IgD-negative memory B cell (primary cell): ENCODE measurements at regions not wholly inside any gene's neighbourhood (a gene's known extent, or its start where the extent isn't known, plus 50 kb on each side); places are given as distances from the start of the nearest gene placed in this dataset.

ENCODE experiments used
- H3K27ac Mint-ChIP-seq, 3 donors: one replicate each; pipeline ENCODE4 v1.8.0; 2020 to 2022; ENCODE audit warnings: mild to moderate bottlenecking in 3 of 3, mixed read lengths in 3 of 3, moderate library complexity in 1 of 3
- H3K27me3 Mint-ChIP-seq: one replicate; pipeline ENCODE4 v1.8.0; 2021; ENCODE audit warnings: mixed read lengths
- H3K36me3 Mint-ChIP-seq: one replicate; pipeline ENCODE4 v1.8.0; 2020; ENCODE audit warnings: mild to moderate bottlenecking, mixed read lengths
- H3K4me1 Mint-ChIP-seq, 3 donors: one replicate each; pipeline ENCODE4 v1.8.0; 2020 to 2022; ENCODE audit warnings: mixed read lengths in 3 of 3, mild to moderate bottlenecking in 1 of 3
- H3K4me3 Mint-ChIP-seq, 4 donors: one replicate each; pipeline ENCODE4 v1.8.0; 2020 to 2022; ENCODE audit warnings: mild to moderate bottlenecking in 4 of 4, mixed read lengths in 4 of 4, moderate library complexity in 3 of 4
- H3K9me3 Mint-ChIP-seq, 3 donors: one replicate each; pipeline ENCODE4 v1.8.0; 2020 to 2021; ENCODE audit warnings: mixed read lengths in 3 of 3, mild to moderate bottlenecking in 1 of 3

DNA sequence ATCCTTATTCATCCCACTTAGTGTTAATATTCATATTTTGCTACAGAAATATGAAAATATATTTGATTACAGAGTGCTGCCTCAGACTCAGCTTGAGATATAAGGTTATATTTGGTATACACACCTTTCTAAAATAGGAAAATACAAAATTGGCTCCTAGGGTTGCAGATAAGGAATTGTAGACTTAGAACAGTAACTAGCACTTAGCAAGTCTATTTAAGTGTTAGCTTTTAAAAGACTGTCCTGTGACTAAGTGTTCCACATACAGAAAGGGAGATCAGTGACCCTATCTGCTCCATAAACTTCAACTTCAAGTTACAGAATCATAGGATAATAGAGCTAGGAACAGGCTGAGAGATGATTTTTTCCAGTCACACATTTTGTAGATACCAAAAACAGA is 607.0 kb downstream of the ZNF608 start:
- Mint-ChIP-seq H3K27me3 (no peaks in the 10 kb centered on the region), H3K9me3 (peaks cover 0 to 4% (median 0%) of the 10 kb centered on the region in 3 donors), H3K4me3 (no peak overlapping the region), H3K27ac (no peak overlapping the region), H3K36me3 (no peaks in the 10 kb centered on the region), H3K4me1 (peaks cover 0 to 3% (median 0%) of the 10 kb centered on the region in 3 donors)

DNA sequence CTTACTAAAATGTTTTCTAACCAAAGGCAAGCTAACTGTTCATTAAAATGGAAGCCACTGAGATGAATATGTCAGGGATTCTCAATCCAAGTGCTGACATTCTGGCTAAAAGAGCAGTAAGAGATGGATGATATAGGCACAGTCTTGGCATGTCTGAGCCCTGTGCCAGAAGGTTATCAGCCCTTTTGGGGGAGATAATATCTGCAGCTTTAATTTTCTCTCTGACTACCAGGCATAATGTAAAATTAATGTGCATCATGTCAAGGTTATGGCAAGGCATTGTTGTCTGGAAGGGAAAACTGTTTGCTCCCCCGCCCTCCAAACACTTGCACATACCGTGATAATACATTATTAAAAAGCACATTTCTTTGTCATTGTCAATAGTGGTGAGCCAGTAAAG is 609.8 kb downstream of the ZNF608 start:
- no peaks in the 10 kb centered on the region for H3K27me3 Mint-ChIP-seq
- H3K4me1 Mint-ChIP-seq, result peaks cover 0 to 3% (median 0%) of the 10 kb centered on the region in 3 donors
- peaks cover 0 to 3% (median 0%) of the 10 kb centered on the region in 3 donors for H3K9me3 Mint-ChIP-seq
- H3K36me3 Mint-ChIP-seq, result no peaks in the 10 kb centered on the region
- H3K4me3 Mint-ChIP-seq, result no peak overlapping the region
- no peak overlapping the region for H3K27ac Mint-ChIP-seq

DNA sequence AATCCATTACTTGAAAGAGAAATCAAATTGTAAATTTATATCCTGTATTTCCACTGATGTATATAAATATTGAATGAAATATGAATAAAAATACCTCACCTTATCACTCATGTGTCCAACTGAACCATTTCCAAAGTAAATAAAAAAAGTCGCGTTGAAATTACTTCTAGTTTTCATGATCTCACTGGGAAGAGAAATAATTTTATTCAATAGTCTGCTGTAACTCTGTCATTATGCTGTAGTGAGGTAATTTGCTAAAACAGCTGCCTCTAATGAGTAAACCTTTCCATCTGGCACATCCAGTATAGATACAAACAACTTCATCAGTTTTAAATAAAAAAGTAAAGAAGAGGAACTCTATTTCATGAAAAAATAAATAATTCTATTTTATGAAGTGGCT is 611.5 kb downstream of the ZNF608 start:
- Mint-ChIP-seq H3K27ac (no peak overlapping the region), H3K9me3 (no peaks in the 10 kb centered on the region), H3K4me1 (peaks cover 0 to 1% (median 0%) of the 10 kb centered on the region in 3 donors), H3K27me3 (no peaks in the 10 kb centered on the region), H3K36me3 (no peaks in the 10 kb centered on the region), H3K4me3 (no peak overlapping the region)

DNA sequence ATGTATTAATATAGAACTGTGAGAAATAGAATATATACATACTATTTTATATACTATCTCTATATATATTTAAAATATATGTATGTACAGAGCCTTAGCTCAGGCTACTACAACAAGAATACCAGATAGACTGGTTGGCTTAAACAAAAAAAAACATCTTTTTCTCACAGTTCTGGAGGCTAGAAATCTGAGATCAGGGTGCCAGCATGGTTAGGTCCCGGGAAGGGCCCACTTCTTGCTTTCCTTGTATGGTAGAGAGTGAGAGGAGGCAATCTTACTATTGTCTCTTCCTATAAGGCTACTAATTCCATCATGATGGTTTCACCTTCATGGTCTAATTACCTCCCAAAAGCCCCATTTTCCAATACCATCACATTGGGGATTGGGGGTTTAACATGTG is 613.0 kb downstream of the ZNF608 start:
- Mint-ChIP-seq H3K36me3 (no peaks in the 10 kb centered on the region), H3K9me3 (no peaks in the 10 kb centered on the region), H3K27me3 (peaks cover 1% of the 10 kb centered on the region), H3K4me1 (no peaks in the 10 kb centered on the region), H3K4me3 (no peak overlapping the region), H3K27ac (no peak overlapping the region)

DNA sequence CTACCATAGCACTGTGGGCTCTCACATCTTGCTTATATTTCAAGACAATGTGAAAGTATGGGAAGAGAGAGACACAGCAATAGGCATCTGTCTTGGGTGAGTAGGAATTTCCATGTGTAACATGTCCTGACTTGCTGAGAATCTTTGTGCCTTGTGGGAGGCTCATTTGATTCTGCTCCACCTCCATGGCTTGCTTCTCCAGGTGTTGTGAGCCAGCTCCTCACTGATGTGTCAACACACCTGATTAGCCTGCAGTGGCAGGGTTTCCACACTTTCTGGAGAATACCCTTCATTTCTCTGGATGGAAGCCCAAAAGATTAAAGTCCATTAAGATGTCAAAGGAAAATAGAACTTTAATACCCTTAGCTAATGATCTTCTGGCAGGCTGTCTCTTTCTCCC is 613.6 kb downstream of the ZNF608 start:
- no peak overlapping the region for H3K27ac Mint-ChIP-seq
- H3K36me3 Mint-ChIP-seq, result no peaks in the 10 kb centered on the region
- H3K4me3 Mint-ChIP-seq, result no peak overlapping the region
- peaks cover 1% of the 10 kb centered on the region for H3K27me3 Mint-ChIP-seq
- no peaks in the 10 kb centered on the region for H3K4me1 Mint-ChIP-seq
- no peaks in the 10 kb centered on the region for H3K9me3 Mint-ChIP-seq

DNA sequence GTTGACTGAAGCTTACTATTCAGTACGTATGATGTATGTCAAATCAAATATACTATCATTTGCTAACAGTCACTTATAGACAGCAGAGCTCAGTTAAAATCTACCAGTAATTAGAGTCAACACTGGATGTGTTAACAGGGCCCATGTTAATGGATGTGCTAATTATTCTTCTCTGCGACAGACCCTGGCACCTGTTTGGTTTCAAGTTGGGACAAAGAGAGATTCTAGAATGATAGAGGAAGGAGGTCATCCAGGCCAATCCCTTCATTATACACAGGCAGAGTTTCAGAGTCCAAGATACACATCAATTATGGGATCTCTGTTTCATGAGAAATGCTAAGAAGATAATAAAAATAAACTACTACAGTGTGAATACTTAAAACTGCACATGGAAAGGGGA is 615.0 kb downstream of the ZNF608 start:
- Mint-ChIP-seq H3K27me3 (peaks cover 1% of the 10 kb centered on the region), H3K4me1 (peaks cover 0 to 4% (median 0%) of the 10 kb centered on the region in 3 donors), H3K27ac (no peak overlapping the region), H3K9me3 (no peaks in the 10 kb centered on the region), H3K36me3 (no peaks in the 10 kb centered on the region), H3K4me3 (no peak overlapping the region)

DNA sequence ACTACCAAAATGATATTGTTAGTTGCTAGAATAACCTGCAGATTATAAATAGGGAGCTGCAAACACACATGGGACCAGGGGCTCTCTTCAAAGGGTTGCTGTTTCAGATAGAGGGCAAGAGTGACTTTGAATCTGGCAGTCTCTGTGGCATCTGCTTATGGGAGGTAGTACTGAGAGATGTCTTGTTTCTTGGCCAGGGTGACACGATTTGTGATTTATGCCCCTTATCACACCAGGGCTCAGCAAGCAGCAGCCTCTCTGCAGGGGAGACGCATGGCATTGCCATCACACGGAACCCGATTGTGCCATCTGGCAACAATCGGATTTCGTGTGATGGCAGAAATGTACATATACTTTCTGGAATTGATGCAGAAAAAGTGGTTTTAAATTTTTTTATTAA is 615.6 kb downstream of the ZNF608 start:
- H3K27me3 Mint-ChIP-seq, result peaks cover 1% of the 10 kb centered on the region
- H3K9me3 Mint-ChIP-seq, result no peaks in the 10 kb centered on the region
- H3K4me1 Mint-ChIP-seq, result peaks cover 0 to 4% (median 0%) of the 10 kb centered on the region in 3 donors
- H3K36me3 Mint-ChIP-seq, result peaks cover under 1% of the 10 kb centered on the region
- H3K4me3 Mint-ChIP-seq, result no peak overlapping the region
- H3K27ac Mint-ChIP-seq, result no peak overlapping the region

DNA sequence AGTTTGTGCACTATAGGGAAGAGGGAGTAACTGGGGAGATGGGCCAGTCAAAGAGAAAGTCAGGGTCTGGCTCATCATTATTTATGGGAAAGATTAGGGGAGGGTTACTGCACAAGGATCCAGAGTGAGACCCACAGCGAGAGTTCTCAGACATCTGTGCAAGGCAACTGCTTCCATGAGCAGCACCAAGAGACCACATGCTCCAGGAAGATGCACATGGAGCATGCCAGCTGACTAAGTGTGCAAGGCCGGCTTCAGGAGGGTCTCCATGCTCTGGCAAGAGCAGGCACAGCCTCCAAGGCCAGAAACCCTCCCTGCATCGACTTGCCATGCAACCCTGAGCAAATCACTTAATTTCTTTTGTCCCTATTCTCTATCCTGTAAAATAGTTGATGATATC is 616.9 kb downstream of the CSNK1G3 start:
- H3K4me3 Mint-ChIP-seq, result no peak overlapping the region
- no peaks in the 10 kb centered on the region for H3K9me3 Mint-ChIP-seq
- peaks cover 3% of the 10 kb centered on the region for H3K27me3 Mint-ChIP-seq
- H3K4me1 Mint-ChIP-seq, result peaks cover 4 to 6% (median 5%) of the 10 kb centered on the region in 3 donors
- H3K36me3 Mint-ChIP-seq, result peaks cover 1% of the 10 kb centered on the region
- no peak overlapping the region for H3K27ac Mint-ChIP-seq

DNA sequence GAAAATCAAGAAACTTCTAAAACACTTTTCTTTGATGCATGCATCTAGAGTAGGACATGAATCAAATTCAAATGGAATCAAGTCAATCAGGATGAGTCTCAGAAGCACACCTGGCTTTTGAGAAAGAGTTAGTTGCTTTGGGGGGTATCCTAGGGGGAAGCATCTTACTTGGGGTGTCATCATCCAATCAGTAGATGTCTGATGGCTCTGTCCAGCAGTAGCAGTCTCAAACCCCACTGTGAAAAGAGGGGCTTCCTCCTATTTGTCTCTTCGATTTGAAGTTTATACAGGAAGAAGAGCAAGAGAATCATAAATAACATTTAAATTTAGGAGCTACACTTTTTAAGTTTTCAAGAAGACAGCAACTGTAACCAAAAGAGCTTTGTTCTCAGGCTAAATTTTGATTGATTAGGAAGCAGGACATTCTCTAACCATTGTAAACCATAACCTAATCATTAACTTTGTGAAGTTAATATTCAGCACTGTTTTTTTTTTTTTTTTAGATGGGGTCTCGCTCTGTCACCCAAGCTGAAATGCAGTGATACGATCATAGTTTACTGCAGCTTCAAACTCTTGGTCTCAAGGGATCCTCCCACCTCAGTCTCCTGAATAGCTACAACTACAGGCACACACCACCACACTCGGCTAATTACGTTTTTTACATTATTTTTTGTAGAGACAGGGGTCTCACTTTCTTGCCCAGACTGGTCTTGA is 614.7 kb downstream of the CSNK1G3 start:
- H3K9me3 Mint-ChIP-seq, result no peaks in the 10 kb centered on the region
- peaks cover 1% of the 10 kb centered on the region for H3K36me3 Mint-ChIP-seq
- H3K4me1 Mint-ChIP-seq, result peaks cover 4 to 6% (median 5%) of the 10 kb centered on the region in 3 donors
- H3K4me3 Mint-ChIP-seq, result peak overlapping the region in 1 of 4 donors; percentile 24
- H3K27ac Mint-ChIP-seq, result no peak overlapping the region
- peaks cover 3% of the 10 kb centered on the region for H3K27me3 Mint-ChIP-seq

DNA sequence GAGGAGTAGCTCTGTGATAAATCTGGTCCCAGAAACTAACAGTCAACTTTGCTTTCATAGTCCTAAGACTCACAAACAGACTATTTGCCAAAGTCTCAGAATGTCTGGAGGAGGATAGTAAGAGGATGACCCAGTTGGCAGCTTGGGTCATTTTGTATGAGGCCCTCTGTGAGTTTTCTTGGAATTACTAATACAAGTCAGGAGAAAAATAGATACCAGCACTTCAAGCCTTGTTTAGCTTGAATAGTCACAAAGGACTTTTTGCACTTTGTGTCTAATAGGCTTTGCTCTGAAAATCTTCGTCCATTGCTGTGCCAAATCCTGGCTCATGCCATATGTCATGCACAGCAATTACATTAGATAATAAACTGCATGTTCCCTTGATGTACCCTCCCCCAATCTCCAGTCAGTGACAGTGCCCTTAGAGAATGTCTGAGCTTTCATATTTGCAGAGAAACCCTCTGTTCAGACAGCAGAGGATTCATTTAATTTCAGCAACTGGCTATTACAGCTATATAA is 612.8 kb downstream of the CSNK1G3 start:
- Mint-ChIP-seq H3K4me1 (peaks cover 4 to 6% (median 5%) of the 10 kb centered on the region in 3 donors), H3K9me3 (peaks cover 0 to 2% (median 0%) of the 10 kb centered on the region in 3 donors), H3K36me3 (peaks cover 3% of the 10 kb centered on the region), H3K27me3 (peaks cover 3% of the 10 kb centered on the region), H3K27ac (no peak overlapping the region), H3K4me3 (no peak overlapping the region)

DNA sequence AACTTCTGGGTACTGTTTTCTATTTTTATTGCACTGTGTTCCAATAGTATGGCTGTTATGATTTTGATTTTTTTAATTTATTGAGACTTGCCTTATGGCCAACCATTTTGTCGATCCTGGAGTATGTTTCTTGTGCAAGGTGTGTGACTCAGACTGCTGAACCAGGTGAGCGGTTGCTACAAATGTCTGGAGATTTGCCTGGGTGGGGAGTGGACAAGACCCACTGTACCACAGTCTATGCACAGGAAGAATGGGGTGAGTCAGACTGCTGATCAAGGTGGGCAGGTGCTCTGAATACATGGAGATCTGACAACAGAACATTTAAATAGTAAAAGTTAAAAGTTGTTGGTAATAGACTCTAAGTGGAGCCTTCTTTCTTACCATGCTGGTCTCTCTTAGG is 609.2 kb downstream of the CSNK1G3 start:
- Mint-ChIP-seq H3K4me1 (peaks cover 3 to 5% (median 4%) of the 10 kb centered on the region in 3 donors), H3K36me3 (peaks cover 3% of the 10 kb centered on the region), H3K27ac (no peak overlapping the region), H3K27me3 (peaks cover 2% of the 10 kb centered on the region), H3K4me3 (no peak overlapping the region), H3K9me3 (peaks cover 0 to 2% (median 0%) of the 10 kb centered on the region in 3 donors)

DNA sequence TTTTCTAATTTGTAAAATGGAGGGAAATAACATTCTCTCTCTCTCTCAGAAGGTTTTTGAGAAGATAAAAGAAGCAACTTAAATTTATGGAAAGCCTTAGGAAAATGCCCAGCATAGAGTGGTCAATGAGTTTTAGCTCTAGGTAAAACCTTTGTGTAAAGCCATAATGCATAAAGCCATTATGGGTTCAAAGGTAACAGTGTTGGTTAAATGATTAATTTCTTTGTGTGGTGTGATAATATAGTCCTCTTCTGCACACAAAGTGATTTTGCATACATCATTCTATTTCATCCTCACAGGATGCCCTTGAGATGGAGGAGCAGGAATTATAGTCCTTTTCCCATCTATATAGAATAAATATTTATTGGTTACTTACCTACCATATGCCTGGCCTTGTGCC is 602.9 kb downstream of the CSNK1G3 start:
- H3K27ac Mint-ChIP-seq, result no peak overlapping the region
- no peaks in the 10 kb centered on the region for H3K9me3 Mint-ChIP-seq
- H3K4me3 Mint-ChIP-seq, result no peak overlapping the region
- no peaks in the 10 kb centered on the region for H3K36me3 Mint-ChIP-seq
- H3K27me3 Mint-ChIP-seq, result no peaks in the 10 kb centered on the region
- H3K4me1 Mint-ChIP-seq, result no peaks in the 10 kb centered on the region

DNA sequence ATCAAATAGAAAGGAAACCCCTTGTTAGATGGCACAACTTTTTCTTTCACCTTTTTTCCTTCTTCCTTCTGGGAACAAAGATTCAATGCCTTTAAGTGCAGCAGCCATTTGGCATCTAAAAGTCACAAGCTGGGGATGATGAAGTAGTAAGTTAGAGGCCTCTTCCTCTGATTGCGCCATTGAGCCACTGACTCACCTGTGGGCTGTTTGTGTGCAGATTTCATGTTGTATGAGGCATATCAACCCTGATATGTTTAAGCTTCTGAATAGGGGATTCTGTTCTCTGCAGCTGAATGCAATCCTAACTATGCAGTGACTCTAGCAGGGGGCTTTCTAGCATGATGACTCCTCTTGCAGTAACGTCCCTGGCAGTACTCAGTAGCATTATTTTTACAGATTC is 599.9 kb downstream of the CSNK1G3 start:
- H3K9me3 Mint-ChIP-seq, result no peaks in the 10 kb centered on the region
- no peaks in the 10 kb centered on the region for H3K36me3 Mint-ChIP-seq
- no peak overlapping the region for H3K27ac Mint-ChIP-seq
- no peak overlapping the region for H3K4me3 Mint-ChIP-seq
- H3K27me3 Mint-ChIP-seq, result no peaks in the 10 kb centered on the region
- no peaks in the 10 kb centered on the region for H3K4me1 Mint-ChIP-seq

DNA sequence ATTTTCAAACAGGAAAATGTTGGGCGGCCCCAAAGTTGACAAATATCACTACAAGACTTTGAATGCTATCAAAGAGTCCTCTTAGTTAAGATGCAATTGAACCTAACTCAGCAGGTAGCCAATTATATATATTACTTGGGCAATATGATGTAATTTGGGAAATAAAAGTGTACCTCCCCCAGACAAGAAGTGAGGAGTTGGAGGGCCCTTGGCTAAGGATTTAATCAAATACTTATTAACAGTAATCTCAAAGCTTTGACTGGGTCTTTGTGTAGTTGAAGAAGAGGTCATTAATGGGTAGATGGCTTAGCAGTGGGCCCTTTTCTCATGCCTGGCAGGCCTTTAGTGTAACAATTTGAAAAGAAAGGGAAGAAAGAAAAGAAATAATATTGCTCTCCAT is 599.0 kb downstream of the CSNK1G3 start:
- Mint-ChIP-seq H3K36me3 (no peaks in the 10 kb centered on the region), H3K27me3 (no peaks in the 10 kb centered on the region), H3K27ac (peak overlapping the region in 1 of 3 donors; percentile 27), H3K4me1 (no peaks in the 10 kb centered on the region), H3K4me3 (no peak overlapping the region), H3K9me3 (no peaks in the 10 kb centered on the region)

DNA sequence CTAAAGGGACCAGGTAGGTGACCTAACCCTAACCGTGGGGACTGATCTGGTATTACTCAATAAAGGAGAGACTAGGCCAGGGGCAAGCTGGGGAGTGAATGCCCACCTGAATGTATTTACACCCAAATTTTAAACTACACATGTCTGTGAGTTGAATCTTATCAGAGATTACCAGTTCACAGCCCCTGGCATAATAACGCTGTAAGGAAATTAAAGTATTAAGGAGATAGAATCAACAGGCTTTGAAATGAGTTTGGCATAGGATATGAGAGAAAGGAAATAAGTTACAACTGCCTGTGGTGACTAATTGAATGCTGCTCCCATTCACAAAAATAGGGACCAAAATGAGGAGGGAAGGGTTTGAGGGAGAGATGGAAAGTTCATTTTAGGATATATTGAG is 593.3 kb downstream of the CSNK1G3 start:
- Mint-ChIP-seq H3K9me3 (peaks cover 0 to 3% (median 0%) of the 10 kb centered on the region in 3 donors), H3K36me3 (peaks cover 1% of the 10 kb centered on the region), H3K4me1 (peaks cover 0 to 4% (median 1%) of the 10 kb centered on the region in 3 donors), H3K4me3 (no peak overlapping the region), H3K27me3 (no peaks in the 10 kb centered on the region), H3K27ac (peak overlapping the region in 1 of 3 donors; percentile 1)

DNA sequence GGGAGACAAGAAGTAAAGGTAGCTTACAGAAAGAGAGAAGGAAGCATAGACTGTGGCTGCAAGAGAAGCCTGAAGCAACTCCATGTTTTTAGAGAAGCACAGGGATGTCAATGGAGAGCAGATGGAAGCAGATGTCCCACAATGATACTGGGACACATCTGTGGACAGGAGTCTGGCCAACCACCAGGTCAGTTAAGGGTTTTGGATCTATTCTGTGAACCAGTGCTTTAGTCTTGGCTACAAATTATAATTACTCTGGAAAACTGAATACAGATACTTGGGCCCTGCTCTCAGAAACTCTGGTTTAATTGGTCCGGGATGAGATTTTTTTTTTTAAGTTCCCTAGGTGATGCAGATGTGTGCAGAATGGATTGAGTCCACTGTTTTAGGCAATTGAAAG is 592.8 kb downstream of the CSNK1G3 start:
- Mint-ChIP-seq H3K27me3 (no peaks in the 10 kb centered on the region), H3K9me3 (peaks cover 0 to 3% (median 0%) of the 10 kb centered on the region in 3 donors), H3K4me1 (peaks cover 0 to 4% (median 1%) of the 10 kb centered on the region in 3 donors), H3K36me3 (peaks cover 1% of the 10 kb centered on the region), H3K4me3 (no peak overlapping the region), H3K27ac (peak overlapping the region in 1 of 3 donors; percentile 1)
